ENCODE measurements at regions not wholly inside any gene's neighbourhood (a gene's known extent, or its start where the extent isn't known, plus 50 kb on each side); places are given as distances from the start of the nearest gene placed in this dataset.

GRCh38 chrX:19194285-19195242, 72.3 kb upstream of the ADGRG2 start:
- Mint-ChIP-seq H3K4me3 (no peak overlapping the region), H3K36me3 (ENCODE audit: low read depth) (peaks cover 6% of the 10 kb centered on the region; the same call in 1 of the 3 replicates), H3K27me3 (ENCODE audit: insufficient read depth, low read depth, poor library complexity) (peaks cover 1% of the 10 kb centered on the region), H3K9me3 (peaks cover 5% of the 10 kb centered on the region; the same call in 2 of the 3 replicates), H3K4me1 (peaks cover 6% of the 10 kb centered on the region), H3K27ac (no peak overlapping the region; the same call in 1 of the 2 replicates)
- TF ChIP-seq CTCF (conservative IDR thresholded peaks at IDR 0.05; ENCODE audit: low read depth in 2 of 2) (peak in 1 of 2 experiments; percentile 28; a peak in 2 of 4 replicates), STAT1 (IDR thresholded peaks at IDR 0.05; ENCODE audit: unreplicated experiment) (no peak)
- Histone ChIP-seq H3K36me3 (ENCODE audit: insufficient read depth) (no peaks in the 10 kb centered on the region), H3F3A (replicated peaks; ENCODE audit: low read depth) (no peaks in the 10 kb centered on the region), H2AFZ (no peak overlapping the region), H3K27ac (ENCODE audit: low read depth) (no peak overlapping the region), H4K20me1 (replicated peaks; ENCODE audit: insufficient read depth) (no peaks in the 10 kb centered on the region), H3K4me2 (no peak overlapping the region), H3K4me3 (no peak overlapping the region), H3K9me2 (ENCODE audit: insufficient read depth) (no peaks in the 10 kb centered on the region), H3K27me3 (ENCODE audit: insufficient read depth) (no peaks in the 10 kb centered on the region), H3K4me1 (ENCODE audit: insufficient read depth) (no peaks in the 10 kb centered on the region), H3K79me2 (replicated peaks; ENCODE audit: insufficient read depth) (no peaks in the 10 kb centered on the region)
- no peak for DNase-seq (ENCODE audit: low spot score)
- no peak for ATAC-seq

- Histone ChIP-seq H3K4me3 (no peak overlapping the region), H3K79me2 (replicated peaks; ENCODE audit: insufficient read depth) (no peaks in the 10 kb centered on the region), H3K27me3 (ENCODE audit: insufficient read depth) (no peaks in the 10 kb centered on the region), H3K4me2 (no peak overlapping the region), H3F3A (replicated peaks; ENCODE audit: low read depth) (no peaks in the 10 kb centered on the region), H2AFZ (peak overlapping the region; percentile 63; the same call in 1 of the 2 replicates), H3K27ac (ENCODE audit: low read depth) (no peak overlapping the region), H3K9me2 (ENCODE audit: insufficient read depth) (no peaks in the 10 kb centered on the region), H3K36me3 (ENCODE audit: insufficient read depth) (no peaks in the 10 kb centered on the region), H3K4me1 (ENCODE audit: insufficient read depth) (no peaks in the 10 kb centered on the region), H4K20me1 (replicated peaks; ENCODE audit: insufficient read depth) (no peaks in the 10 kb centered on the region)
- Mint-ChIP-seq H3K4me1 (peaks cover 6% of the 10 kb centered on the region), H3K27me3 (ENCODE audit: insufficient read depth, low read depth, poor library complexity) (peaks cover 1% of the 10 kb centered on the region), H3K9me3 (peaks cover 5% of the 10 kb centered on the region; the same call in 2 of the 3 replicates), H3K36me3 (ENCODE audit: low read depth) (peaks cover 6% of the 10 kb centered on the region; the same call in 1 of the 3 replicates), H3K4me3 (no peak overlapping the region), H3K27ac (no peak overlapping the region)
- DNase-seq (ENCODE audit: low spot score) (no peak), ATAC-seq (no peak)
- TF ChIP-seq CTCF (conservative IDR thresholded peaks at IDR 0.05; ENCODE audit: low read depth in 2 of 2): no peak
- TF ChIP-seq ZNF462 (CRISPR knock-in tag; IDR thresholded peaks at IDR 0.05): no peak
- TF ChIP-seq EZH2phosphoT487 (IDR thresholded peaks at IDR 0.05; ENCODE audit: unreplicated experiment): no peak
- no peak for TF ChIP-seq EZH2 (IDR thresholded peaks at IDR 0.05; ENCODE audit: low read depth, unreplicated experiment)
- no peak for TF ChIP-seq ZNF331 (CRISPR knock-in tag; IDR thresholded peaks at IDR 0.05; ENCODE audit: low read depth)
- TF ChIP-seq STAT1 (IDR thresholded peaks at IDR 0.05; ENCODE audit: unreplicated experiment): no peak
- no peak for TF ChIP-seq ZNF114 (CRISPR knock-in tag; IDR thresholded peaks at IDR 0.05)
- TF ChIP-seq CREB1 (CRISPR knock-in tag; IDR thresholded peaks at IDR 0.05; ENCODE audit: low read depth): no peak
Observed at GRCh38 chrX:19195243-19195610, 73.0 kb upstream of the ADGRG2 start.

Measured in GM23338 (cell line).